Stimulated activated CD8-positive, alpha-beta memory T cell treated with anti-CD3 and anti-CD28 coated beads, Interleukin-7, amount 100 ng/mL, for 4 hours (primary cell): ENCODE measurements at regions not wholly inside any gene's neighbourhood (a gene's known extent, or its start where the extent isn't known, plus 50 kb on each side); places are given as distances from the start of the nearest gene placed in this dataset.

ENCODE experiments used
- DNase-seq, 2 donors: peaks; one replicate each; pipeline ENCODE4 v3.0.0-alpha.2; 2020; ENCODE audit warnings: low read depth in 2 of 2

GRCh38 chr1:38719880-38720279 is 139.7 kb downstream of the RRAGC start:
- no peak for DNase-seq

- DNase-seq: no peak
Observed at GRCh38 chr1:38718031-38718430, 141.5 kb downstream of the RRAGC start.

GRCh38 chr1:38716229-38716628 is 143.3 kb downstream of the RRAGC start:
- no peak for DNase-seq

GRCh38 chr1:38715415-38715814 is 144.2 kb downstream of the RRAGC start:
- no peak for DNase-seq

GRCh38 chr1:38712046-38712445 is 147.5 kb downstream of the RRAGC start:
- no peak for DNase-seq

- no peak for DNase-seq
Observed at GRCh38 chr1:38708701-38709258, 150.8 kb downstream of the RRAGC start.

- DNase-seq: no peak
Observed at GRCh38 chr1:38701088-38701487, 158.5 kb downstream of the RRAGC start.

GRCh38 chr1:38700077-38700470 is 159.5 kb downstream of the RRAGC start:
- DNase-seq: no peak

- DNase-seq: no peak
Observed at GRCh38 chr1:38699330-38700076, 160.1 kb downstream of the RRAGC start.

- DNase-seq: no peak
Observed at GRCh38 chr1:38697387-38697786, 162.2 kb downstream of the RRAGC start.

GRCh38 chr1:38696371-38696770 is 163.2 kb downstream of the RRAGC start:
- no peak for DNase-seq

- DNase-seq: no peak
Observed at GRCh38 chr1:38693759-38694158, 165.8 kb downstream of the RRAGC start.

GRCh38 chr1:38693031-38693430 is 166.5 kb downstream of the RRAGC start:
- no peak for DNase-seq

GRCh38 chr1:38690790-38691449 is 168.7 kb downstream of the RRAGC start:
- no peak for DNase-seq

- DNase-seq: no peak
Observed at GRCh38 chr1:38686927-38687255, 172.7 kb downstream of the RRAGC start.

GRCh38 chr1:38686167-38686926 is 173.2 kb downstream of the RRAGC start:
- DNase-seq: no peak

- no peak for DNase-seq
Observed at GRCh38 chr1:38685388-38685787, 174.2 kb downstream of the RRAGC start.

GRCh38 chr1:38680801-38681510 is 178.6 kb downstream of the RRAGC start:
- no peak for DNase-seq

- DNase-seq: no peak
Observed at GRCh38 chr1:38677756-38678155, 181.8 kb downstream of the RRAGC start.

- no peak for DNase-seq
Observed at GRCh38 chr1:38677311-38677710, 182.3 kb downstream of the RRAGC start.

GRCh38 chr1:38672692-38673091 is 186.9 kb downstream of the RRAGC start:
- no peak for DNase-seq

- DNase-seq: no peak
Observed at GRCh38 chr1:38671221-38671620, 188.4 kb downstream of the RRAGC start.
